HFF-Myc (cell line): ENCODE measurements at regions not wholly inside any gene's neighbourhood (a gene's known extent, or its start where the extent isn't known, plus 50 kb on each side); places are given as distances from the start of the nearest gene placed in this dataset.

ENCODE experiments used
- DNase-seq: peaks from one replicate; pipeline ENCODE4 v3.0.0-alpha.2; 2011; ENCODE audit warnings: low read depth; ENCODE audit errors: extremely low read depth
- H3K4me3 ChIP-seq: replicated peaks from 2 replicates; pipeline ENCODE4 v1.5.1; 2011; ENCODE audit warnings: low read depth, mild to moderate bottlenecking, control low read depth, low read length
- TF ChIP-seq, protein P1 (sequence below): IDR thresholded peaks from 2 replicates; pipeline ENCODE4 v1.5.1; 2012; ENCODE audit warnings: mild to moderate bottlenecking, low read depth, low read length, control low read depth; ENCODE audit errors: missing control alignments

DNA sequence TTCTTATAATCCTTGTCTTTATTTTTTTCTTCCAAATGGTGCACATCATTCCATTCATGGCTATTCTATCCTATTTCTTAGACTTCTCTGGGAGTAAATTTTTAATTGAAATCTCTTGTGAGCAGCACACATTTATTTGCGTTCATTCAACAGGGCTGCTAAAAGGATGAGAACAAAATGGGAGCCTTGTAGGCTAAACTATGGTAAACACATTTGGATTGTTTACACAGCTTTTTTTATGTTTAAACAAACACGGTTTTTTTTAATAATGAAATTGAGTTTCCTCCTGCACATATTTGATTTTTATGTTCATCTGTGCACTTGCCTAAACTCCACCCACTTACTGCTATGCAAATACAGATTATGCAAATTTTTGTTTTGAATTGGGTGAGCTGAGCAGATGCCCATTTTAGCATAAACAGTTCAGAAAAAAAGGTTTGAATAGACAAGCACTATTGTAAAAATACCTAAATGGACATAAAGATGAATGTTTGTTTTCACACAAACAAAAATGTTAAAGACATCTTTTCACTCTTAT, 92.0 kb downstream of the OLIG3 start:
- no peak for DNase-seq
- TF ChIP-seq, protein P1, sequence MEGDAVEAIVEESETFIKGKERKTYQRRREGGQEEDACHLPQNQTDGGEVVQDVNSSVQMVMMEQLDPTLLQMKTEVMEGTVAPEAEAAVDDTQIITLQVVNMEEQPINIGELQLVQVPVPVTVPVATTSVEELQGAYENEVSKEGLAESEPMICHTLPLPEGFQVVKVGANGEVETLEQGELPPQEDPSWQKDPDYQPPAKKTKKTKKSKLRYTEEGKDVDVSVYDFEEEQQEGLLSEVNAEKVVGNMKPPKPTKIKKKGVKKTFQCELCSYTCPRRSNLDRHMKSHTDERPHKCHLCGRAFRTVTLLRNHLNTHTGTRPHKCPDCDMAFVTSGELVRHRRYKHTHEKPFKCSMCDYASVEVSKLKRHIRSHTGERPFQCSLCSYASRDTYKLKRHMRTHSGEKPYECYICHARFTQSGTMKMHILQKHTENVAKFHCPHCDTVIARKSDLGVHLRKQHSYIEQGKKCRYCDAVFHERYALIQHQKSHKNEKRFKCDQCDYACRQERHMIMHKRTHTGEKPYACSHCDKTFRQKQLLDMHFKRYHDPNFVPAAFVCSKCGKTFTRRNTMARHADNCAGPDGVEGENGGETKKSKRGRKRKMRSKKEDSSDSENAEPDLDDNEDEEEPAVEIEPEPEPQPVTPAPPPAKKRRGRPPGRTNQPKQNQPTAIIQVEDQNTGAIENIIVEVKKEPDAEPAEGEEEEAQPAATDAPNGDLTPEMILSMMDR, result no peak

DNA sequence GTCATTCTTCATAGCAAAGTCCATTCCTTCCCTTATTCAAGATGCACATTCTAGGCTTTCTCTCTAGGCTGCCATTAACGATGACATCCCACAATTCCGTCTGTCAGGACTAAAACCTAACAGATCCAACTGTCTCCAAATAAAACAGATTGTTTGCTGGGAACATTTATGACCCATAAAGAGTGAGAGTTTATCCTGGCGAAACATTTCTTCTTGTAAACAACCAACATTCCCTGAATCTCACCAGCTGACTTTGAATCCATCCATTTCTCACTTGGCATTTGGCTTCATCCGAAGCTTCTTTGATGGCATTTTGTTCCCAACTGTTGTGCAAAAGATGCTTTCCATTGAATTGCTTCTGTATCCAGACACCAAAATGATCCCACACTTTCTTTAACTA, 93.1 kb downstream of the OLIG3 start:
- TF ChIP-seq, protein P1, result no peak
- DNase-seq, result no peak
- H3K4me3 ChIP-seq, result no peak overlapping the region

More for the DNA sequence above, 92.0 kb downstream of the OLIG3 start:
- no peak overlapping the region for H3K4me3 ChIP-seq

DNA sequence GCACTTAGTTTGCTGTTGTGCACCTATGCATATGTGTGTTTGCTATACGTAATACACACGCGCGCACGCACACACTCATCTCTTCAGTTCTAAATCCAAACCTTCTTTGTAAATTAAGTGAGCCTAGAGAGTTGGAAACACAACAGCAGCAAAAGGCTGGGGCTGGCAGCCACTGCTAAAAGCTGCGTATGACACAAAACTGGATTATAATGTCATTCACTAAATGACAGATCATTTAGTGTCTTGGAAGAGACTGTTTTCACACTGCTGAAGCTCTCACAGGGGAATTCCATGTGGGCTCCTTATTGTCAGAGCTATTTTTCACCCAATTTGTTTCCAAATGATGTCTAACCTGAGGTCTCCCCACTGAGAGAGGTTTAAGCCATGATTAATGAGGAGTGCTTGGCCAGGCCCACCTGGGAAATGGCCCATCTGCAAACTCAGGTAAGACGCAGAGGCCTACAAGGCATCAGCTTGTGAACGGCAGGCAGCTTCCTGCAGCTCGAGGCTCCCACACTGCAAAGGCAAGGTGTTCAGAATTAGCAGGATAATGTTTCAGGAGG, 94.2 kb downstream of the OLIG3 start:
- TF ChIP-seq, protein P1, result no peak
- H3K4me3 ChIP-seq, result no peak overlapping the region
- no peak for DNase-seq

DNA sequence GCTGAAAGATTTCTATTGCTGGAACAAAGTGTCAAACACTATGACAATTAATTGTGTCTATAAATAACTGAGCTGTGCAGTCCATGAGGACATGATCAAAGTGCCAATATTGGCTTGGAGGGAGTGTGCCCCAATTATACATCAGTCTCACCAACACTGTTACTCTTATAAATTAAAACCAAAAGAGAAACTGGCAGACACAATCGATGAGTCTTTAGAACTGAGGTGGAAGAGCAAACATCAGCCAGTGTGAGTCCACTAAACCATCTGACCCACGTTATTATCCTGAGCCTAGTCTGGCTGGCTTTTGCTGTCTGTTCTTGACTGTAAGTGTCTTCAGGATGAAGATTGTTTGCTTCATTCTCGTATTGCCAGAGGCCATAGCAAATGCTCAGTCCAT, 98.9 kb downstream of the OLIG3 start:
- H3K4me3 ChIP-seq, result no peak overlapping the region
- TF ChIP-seq, protein P1, result no peak
- no peak for DNase-seq

DNA sequence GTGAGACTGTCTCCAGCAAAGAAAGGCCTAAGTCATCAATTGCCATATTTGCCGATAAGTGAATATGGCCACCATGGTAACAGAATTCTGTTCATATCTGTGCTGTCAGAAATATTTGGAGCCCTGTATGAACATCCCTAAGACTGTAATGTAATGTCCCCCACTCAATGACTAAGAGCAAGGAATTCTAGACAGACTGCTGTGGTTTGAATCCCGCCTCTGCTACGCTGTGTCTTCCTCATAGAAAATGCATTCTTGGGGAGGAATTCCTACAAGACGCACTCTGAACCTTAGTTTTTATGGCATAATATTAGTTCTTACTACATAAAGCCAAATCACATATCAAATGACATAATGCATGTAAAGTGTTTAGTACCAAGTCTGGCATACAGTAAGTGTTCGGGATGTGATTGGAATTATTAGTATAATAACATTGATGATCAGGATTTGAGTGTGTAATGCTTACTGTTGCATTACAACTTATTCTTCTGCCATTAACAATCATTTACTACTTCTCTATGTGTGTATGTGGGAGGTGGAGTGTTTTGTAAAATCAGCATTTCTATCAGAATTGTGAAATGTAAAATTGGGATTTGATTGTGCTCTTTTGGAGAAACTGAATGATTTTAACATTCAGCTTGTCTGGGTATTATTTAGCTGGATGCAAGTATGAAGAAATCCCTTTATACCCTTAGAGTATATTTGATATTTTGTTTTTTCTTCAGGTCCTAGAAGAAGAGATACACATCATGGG, 103.0 kb downstream of the OLIG3 start:
- H3K4me3 ChIP-seq, result no peak overlapping the region
- TF ChIP-seq, protein P1, result no peak
- no peak for DNase-seq

DNA sequence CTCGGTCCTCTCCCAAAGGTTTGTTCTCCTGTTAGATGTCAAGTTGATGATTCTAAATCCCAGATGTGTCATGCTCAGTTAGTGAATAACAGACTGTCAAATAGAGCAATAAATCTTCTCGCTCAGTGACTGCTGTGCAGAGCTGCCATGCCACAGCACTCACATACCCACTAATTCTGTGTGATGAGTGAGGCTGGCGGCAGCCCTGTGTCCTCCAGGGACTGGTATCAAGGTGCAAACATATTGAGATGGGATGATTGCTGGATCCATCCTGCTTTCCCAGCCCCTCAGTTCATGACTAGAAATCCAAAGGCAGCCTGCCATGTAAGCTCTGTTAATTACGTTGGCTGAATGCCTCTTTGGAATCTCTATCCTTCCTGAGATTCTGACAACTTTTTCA, 103.9 kb downstream of the OLIG3 start:
- TF ChIP-seq, protein P1, result no peak
- DNase-seq, result no peak
- no peak overlapping the region for H3K4me3 ChIP-seq
